ENCODE measurements at regions not wholly inside any gene's neighbourhood (a gene's known extent, or its start where the extent isn't known, plus 50 kb on each side); places are given as distances from the start of the nearest gene placed in this dataset.

GRCh38 chr18:51433881-51434280, 236.4 kb upstream of the MEX3C start:
- H2AFZ ChIP-seq (replicated peaks): no peak overlapping the region

GRCh38 chr18:51437280-51438271, 240.1 kb upstream of the MEX3C start:
- H4K20me1 ChIP-seq (ENCODE audit: low read depth): no peaks in the 10 kb centered on the region
- no peaks in the 10 kb centered on the region for H3K9me3 ChIP-seq (ENCODE audit: low read depth)
- no peaks in the 10 kb centered on the region for H3K27me3 ChIP-seq
- DNase-seq (ENCODE audit: low spot score): no peak
- H3F3A ChIP-seq (ENCODE audit: low read depth): no peaks in the 10 kb centered on the region
- H3K4me1 ChIP-seq: peaks cover 5% of the 10 kb centered on the region
- Mint-ChIP-seq H3K4me1 (no peaks in the 10 kb centered on the region), H3K4me3 (no peak overlapping the region), H3K27ac (no peak overlapping the region), H3K27me3 (ENCODE audit: insufficient read depth, low read depth) (peaks cover 2% of the 10 kb centered on the region), H3K9me3 (no peaks in the 10 kb centered on the region), H3K36me3 (no peaks in the 10 kb centered on the region)
- no peaks in the 10 kb centered on the region for H3K36me3 ChIP-seq
- H3K27ac ChIP-seq: no peak overlapping the region
- H3K79me2 ChIP-seq (ENCODE audit: low read depth): no peaks in the 10 kb centered on the region
- TF ChIP-seq CTCF (IDR thresholded peaks at IDR 0.05) (no peak), EZH2phosphoT487 (IDR thresholded peaks at IDR 0.05) (no peak), EZH2 (IDR thresholded peaks at IDR 0.05) (no peak)
- H3K4me2 ChIP-seq: no peak overlapping the region
- H3K9ac ChIP-seq: no peak overlapping the region
- peak overlapping the region; percentile 67 for H2AFZ ChIP-seq (replicated peaks)
- H3K4me3 ChIP-seq: no peak overlapping the region

More at GRCh38 chr18:51433881-51434280, 236.4 kb upstream of the MEX3C start:
- Mint-ChIP-seq H3K9me3 (peaks cover 1% of the 10 kb centered on the region), H3K4me1 (no peaks in the 10 kb centered on the region), H3K4me3 (no peak overlapping the region), H3K27ac (no peak overlapping the region), H3K27me3 (ENCODE audit: insufficient read depth, low read depth) (peaks cover 2% of the 10 kb centered on the region), H3K36me3 (no peaks in the 10 kb centered on the region)
- Histone ChIP-seq H4K20me1 (ENCODE audit: low read depth) (no peaks in the 10 kb centered on the region), H3K27me3 (no peaks in the 10 kb centered on the region), H3K4me2 (no peak overlapping the region), H3K4me3 (no peak overlapping the region), H3K36me3 (no peaks in the 10 kb centered on the region), H3K4me1 (no peaks in the 10 kb centered on the region), H3K9ac (no peak overlapping the region), H3F3A (ENCODE audit: low read depth) (no peaks in the 10 kb centered on the region), H3K27ac (no peak overlapping the region), H3K9me3 (ENCODE audit: low read depth) (no peaks in the 10 kb centered on the region), H3K79me2 (ENCODE audit: low read depth) (no peaks in the 10 kb centered on the region)
- no peak for DNase-seq (ENCODE audit: low spot score)
- no peak for TF ChIP-seq EZH2 (IDR thresholded peaks at IDR 0.05)
- TF ChIP-seq EZH2phosphoT487 (IDR thresholded peaks at IDR 0.05): no peak
- no peak for TF ChIP-seq CTCF (IDR thresholded peaks at IDR 0.05)

- H3K9ac ChIP-seq: no peak overlapping the region
- H3K4me1 Mint-ChIP-seq: no peaks in the 10 kb centered on the region
- TF ChIP-seq EZH2phosphoT487 (IDR thresholded peaks at IDR 0.05) (no peak), EZH2 (IDR thresholded peaks at IDR 0.05) (no peak), CTCF (IDR thresholded peaks at IDR 0.05) (no peak)
- no peak overlapping the region for H2AFZ ChIP-seq (replicated peaks)
- H3K4me1 ChIP-seq: peaks cover 5% of the 10 kb centered on the region
- H3K4me3 Mint-ChIP-seq: no peak overlapping the region
- H3K36me3 ChIP-seq: no peaks in the 10 kb centered on the region
- H3K36me3 Mint-ChIP-seq: no peaks in the 10 kb centered on the region
- H4K20me1 ChIP-seq (ENCODE audit: low read depth): no peaks in the 10 kb centered on the region
- no peak overlapping the region for H3K4me3 ChIP-seq
- H3F3A ChIP-seq (ENCODE audit: low read depth): no peaks in the 10 kb centered on the region
- no peaks in the 10 kb centered on the region for H3K27me3 ChIP-seq
- no peak overlapping the region for H3K27ac ChIP-seq
- H3K9me3 ChIP-seq (ENCODE audit: low read depth): no peaks in the 10 kb centered on the region
- H3K27me3 Mint-ChIP-seq (ENCODE audit: insufficient read depth, low read depth): peaks cover 2% of the 10 kb centered on the region
- H3K4me2 ChIP-seq: no peak overlapping the region
- no peaks in the 10 kb centered on the region for H3K79me2 ChIP-seq (ENCODE audit: low read depth)
- H3K27ac Mint-ChIP-seq: no peak overlapping the region
- no peaks in the 10 kb centered on the region for H3K9me3 Mint-ChIP-seq
- DNase-seq (ENCODE audit: low spot score): no peak
Observed at GRCh38 chr18:51438797-51439350, 241.4 kb upstream of the MEX3C start.

All from neural progenitor cell (in vitro differentiated cells).